ENCODE measurements at regions not wholly inside any gene's neighbourhood (a gene's known extent, or its start where the extent isn't known, plus 50 kb on each side); places are given as distances from the start of the nearest gene placed in this dataset.

DNA sequence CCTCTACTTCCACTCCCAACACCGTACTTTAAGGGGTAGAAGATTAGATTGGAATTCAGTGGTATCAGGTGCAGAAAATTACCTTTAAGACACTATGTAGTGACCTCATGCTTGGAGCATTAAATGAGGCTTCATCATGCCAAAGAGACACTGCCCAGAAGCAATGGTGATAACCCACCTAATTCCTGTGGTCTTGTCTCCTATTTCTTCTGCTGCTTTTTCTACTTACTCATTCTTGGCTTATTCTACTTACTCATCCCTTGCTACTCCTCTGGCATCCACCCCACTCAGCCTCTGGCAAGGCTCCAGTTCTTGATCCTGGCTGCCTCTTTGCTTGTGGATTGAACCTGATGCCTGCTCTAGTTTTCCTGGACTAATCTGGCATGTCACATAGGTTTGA lies 62.3 kb upstream of the ADAMTS3 start:
- intact Hi-C loops (cut with DNase I; ENCODE audit: low total_unique reads): no loop called here
- no peak for ATAC-seq

DNA sequence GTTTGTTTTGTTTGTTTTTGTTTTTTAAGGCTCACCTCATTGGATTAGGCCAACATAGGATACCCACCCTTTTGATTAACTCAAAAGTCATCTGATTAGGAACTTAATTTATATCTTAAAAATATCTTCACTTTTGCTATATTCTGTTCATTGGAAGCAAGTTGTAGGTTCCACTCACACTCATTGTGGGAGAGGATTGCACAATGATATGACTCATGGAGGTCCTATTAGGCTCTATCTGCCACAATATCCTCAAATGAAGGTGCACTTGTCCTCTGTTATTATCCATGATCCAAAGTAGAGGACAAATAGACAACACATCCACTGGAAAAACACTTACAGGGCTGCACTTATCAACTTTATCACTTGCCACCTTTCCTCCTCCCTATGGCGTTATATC lies 60.5 kb upstream of the ADAMTS3 start:
- no peaks in the 10 kb centered on the region for H3K36me3 ChIP-seq
- ATAC-seq: no peak
- intact Hi-C loops (cut with DNase I; ENCODE audit: low total_unique reads) (no loop called here), in situ Hi-C loops (cut with MboI; ENCODE audit: low sequenced_read_pairs in 4 of 4) (no loop called here)
- no peaks in the 10 kb centered on the region for H3K4me1 ChIP-seq
- H3K27me3 ChIP-seq: no peaks in the 10 kb centered on the region
- no peak for TF ChIP-seq POLR2A (IDR thresholded peaks at IDR 0.05)
- H3K4me3 ChIP-seq: no peak overlapping the region
- no peak for DNase-seq
- H3K27ac ChIP-seq: no peak overlapping the region
- no peaks in the 10 kb centered on the region for H3K9me3 ChIP-seq

More for the DNA sequence above, 62.3 kb upstream of the ADAMTS3 start:
- in situ Hi-C loops (cut with MboI; ENCODE audit: low sequenced_read_pairs in 4 of 4): no loop called here
- Histone ChIP-seq H3K27ac (no peak overlapping the region), H3K9me3 (no peaks in the 10 kb centered on the region), H3K4me1 (no peaks in the 10 kb centered on the region), H3K27me3 (no peaks in the 10 kb centered on the region), H3K36me3 (no peaks in the 10 kb centered on the region), H3K4me3 (no peak overlapping the region)
- TF ChIP-seq POLR2A (IDR thresholded peaks at IDR 0.05): no peak
- TF ChIP-seq, protein P1, sequence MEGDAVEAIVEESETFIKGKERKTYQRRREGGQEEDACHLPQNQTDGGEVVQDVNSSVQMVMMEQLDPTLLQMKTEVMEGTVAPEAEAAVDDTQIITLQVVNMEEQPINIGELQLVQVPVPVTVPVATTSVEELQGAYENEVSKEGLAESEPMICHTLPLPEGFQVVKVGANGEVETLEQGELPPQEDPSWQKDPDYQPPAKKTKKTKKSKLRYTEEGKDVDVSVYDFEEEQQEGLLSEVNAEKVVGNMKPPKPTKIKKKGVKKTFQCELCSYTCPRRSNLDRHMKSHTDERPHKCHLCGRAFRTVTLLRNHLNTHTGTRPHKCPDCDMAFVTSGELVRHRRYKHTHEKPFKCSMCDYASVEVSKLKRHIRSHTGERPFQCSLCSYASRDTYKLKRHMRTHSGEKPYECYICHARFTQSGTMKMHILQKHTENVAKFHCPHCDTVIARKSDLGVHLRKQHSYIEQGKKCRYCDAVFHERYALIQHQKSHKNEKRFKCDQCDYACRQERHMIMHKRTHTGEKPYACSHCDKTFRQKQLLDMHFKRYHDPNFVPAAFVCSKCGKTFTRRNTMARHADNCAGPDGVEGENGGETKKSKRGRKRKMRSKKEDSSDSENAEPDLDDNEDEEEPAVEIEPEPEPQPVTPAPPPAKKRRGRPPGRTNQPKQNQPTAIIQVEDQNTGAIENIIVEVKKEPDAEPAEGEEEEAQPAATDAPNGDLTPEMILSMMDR (IDR thresholded peaks at IDR 0.05 in 4 of 5, conservative IDR thresholded peaks at IDR 0.05 in 1 of 5): no peak
- DNase-seq: peak in 1 of 2 donors; percentile 27

DNA sequence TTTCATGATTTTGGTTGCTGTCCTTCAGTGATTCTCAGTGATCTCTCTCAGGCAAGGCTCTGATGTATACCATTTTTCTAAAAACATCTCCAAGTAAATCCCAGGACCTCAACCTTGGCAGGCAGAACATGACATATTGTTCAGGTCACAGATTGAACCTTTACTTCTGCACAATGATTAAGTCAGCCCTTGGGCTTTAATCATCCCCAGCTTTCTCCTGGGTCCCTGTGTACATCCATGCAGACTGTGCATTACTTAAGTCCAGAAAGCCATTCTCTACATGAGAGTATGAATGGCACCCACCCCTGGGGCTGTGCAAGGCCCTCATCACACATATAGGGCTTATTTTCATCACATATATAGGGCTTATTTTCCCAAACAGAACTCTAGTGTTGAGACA lies 58.7 kb upstream of the ADAMTS3 start:
- H3K9me3 ChIP-seq: no peaks in the 10 kb centered on the region
- no peaks in the 10 kb centered on the region for H3K4me1 ChIP-seq
- ATAC-seq: no peak
- in situ Hi-C loops (cut with MboI; ENCODE audit: low sequenced_read_pairs in 4 of 4) (no loop called here), intact Hi-C loops (cut with DNase I; ENCODE audit: low total_unique reads) (no loop called here)
- H3K36me3 ChIP-seq: no peaks in the 10 kb centered on the region
- no peak overlapping the region for H3K27ac ChIP-seq
- TF ChIP-seq, protein P1 (IDR thresholded peaks at IDR 0.05 in 4 of 5, conservative IDR thresholded peaks at IDR 0.05 in 1 of 5): no peak
- no peak for TF ChIP-seq POLR2A (IDR thresholded peaks at IDR 0.05)
- H3K27me3 ChIP-seq: no peaks in the 10 kb centered on the region
- no peak for DNase-seq
- H3K4me3 ChIP-seq: no peak overlapping the region

All from gastrocnemius medialis (tissue), 4 donors.